Stimulated activated CD4-positive, alpha-beta T cell treated with anti-CD3 and anti-CD28 coated beads, Interleukin-4, amount 100 ng/mL, for 48 hours (primary cell): ENCODE measurements at regions not wholly inside any gene's neighbourhood (a gene's known extent, or its start where the extent isn't known, plus 50 kb on each side); places are given as distances from the start of the nearest gene placed in this dataset.

Experiments
- DNase-seq, 2 donors: peaks; one replicate each; pipeline ENCODE4 v3.0.0-alpha.2; 2020; ENCODE audit warnings: low read depth in 2 of 2

- DNase-seq, result no peak
Observed at GRCh38 chr4:104964410-104965175, 182.1 kb upstream of the TET2 start.

GRCh38 chr4:104966349-104967033 is 180.2 kb upstream of the TET2 start:
- peak in 1 of 2 donors; percentile 17 for DNase-seq

GRCh38 chr4:104967034-104967401 is 179.7 kb upstream of the TET2 start:
- DNase-seq, result no peak

GRCh38 chr4:104969394-104970082 is 177.1 kb upstream of the TET2 start:
- DNase-seq, result no peak

DNA sequence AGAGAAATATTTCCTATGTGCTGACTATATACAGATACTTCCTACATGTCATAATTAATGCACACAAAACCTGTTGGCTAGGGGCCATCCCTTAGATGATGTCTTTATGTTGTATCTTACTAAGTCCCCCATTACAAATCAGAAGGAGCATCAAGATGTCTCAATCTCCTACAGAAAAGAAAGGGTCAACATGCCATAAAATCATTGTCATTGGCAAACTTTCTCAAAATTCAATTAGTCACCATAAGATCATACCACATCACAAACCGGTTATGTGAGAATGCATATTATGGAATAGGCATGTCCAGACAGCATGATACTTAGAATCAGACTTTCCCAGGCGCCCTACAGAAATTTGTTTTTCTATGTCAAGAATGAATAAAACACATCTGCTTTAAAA is 175.2 kb upstream of the TET2 start:
- DNase-seq, result no peak

DNA sequence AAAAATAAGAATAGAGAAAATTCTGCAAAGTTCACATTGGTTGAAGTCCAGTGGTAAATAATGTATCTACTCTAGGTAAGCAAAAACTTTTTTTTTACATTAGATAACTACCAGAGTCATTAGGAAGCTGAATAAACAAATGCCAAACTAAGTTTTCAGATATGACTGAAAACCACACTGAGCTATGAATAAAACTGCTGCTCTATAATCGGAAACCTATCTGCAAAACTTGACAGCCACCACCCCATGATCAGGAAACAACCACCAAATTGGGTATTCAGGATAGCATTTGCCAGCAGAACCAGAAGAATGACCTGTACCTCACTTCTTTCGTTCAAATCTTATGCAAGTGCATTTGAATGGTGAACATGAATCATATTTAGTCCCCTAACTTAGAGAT is 173.0 kb upstream of the TET2 start:
- no peak for DNase-seq

DNA sequence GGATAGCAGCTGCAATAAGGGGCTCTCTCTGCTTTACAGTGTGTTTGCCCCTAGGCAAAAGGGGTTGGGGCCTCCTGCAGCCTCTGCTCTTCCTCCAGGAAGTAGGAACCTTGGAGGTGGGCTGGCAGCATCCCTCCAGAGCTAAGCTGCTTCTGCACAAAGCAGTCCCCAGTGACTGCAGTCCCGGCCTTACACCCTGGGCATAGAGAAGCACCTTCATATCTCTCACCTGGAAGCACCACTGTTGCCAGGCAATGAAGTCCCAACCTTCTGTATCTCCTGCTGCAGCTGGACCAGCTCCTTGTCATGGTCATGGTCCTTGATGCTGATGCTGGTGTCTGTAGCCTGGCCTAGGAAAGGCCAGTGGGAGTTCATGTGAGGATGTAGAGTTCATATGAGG is 171.1 kb upstream of the TET2 start:
- no peak for DNase-seq

DNA sequence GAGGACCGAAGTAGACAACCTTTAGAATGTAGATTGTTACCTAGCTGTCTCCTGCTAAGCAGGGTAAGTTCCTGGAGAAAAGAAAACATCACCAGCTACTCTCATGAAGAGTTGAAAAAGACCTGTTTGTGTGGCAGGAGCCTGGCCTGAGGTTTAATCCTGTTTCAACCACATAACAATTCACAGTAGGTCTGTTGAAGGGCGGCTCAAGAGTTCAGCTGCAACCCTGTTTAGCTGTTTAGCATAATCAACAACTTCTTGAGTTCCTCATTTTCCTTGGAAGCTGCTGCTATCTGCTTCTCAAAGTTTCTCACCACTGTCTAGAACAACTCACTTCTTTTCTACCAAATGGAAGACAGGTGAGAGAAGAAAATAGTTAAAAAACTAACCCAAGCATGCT is 170.4 kb upstream of the TET2 start:
- DNase-seq, result no peak

GRCh38 chr4:104979083-104979760 is 167.5 kb upstream of the TET2 start:
- no peak for DNase-seq

- no peak for DNase-seq
Observed at GRCh38 chr4:104983615-104984179, 163.0 kb upstream of the TET2 start.

- no peak for DNase-seq
Observed at GRCh38 chr4:104986306-104986705, 160.4 kb upstream of the TET2 start.

DNA sequence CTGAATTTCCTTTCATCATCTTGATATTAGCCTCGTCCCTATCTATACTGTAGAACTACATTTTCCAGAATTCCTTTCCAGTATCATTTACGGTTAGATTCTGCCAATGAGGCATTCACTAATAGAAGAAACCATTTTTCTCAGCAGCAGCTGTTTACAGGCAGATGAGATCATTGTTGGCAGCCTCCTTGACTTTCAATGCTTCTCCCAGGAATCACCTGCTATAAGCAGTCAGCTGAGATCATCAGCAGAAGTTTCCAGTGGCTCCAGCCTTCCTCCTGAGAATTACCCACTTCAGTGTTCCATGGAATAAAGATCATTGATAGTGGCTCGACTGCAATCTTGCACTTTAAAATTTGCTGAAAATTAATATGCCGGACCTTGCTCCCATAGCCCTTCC is 157.3 kb upstream of the TET2 start:
- DNase-seq, result no peak

- no peak for DNase-seq
Observed at GRCh38 chr4:105002278-105002677, 144.4 kb upstream of the TET2 start.

DNA sequence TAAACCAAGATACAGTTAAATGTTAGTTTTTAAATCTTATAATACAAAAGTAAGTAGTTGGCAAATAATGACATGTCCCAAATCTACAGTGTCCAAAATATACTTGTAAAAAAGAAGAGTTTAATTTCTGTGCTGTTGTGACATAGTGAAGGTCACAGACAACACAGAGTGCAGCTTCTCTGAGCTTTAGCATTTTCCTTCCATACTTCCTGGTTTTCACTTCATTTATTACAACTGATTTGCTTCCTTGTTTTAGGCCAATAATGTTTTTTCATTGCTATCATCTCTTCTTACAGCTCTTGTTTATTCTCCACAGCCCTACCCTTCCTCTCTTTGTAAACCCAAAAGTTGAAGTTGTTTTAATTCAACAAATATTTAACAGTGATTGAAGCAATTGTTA is 132.4 kb upstream of the TET2 start:
- no peak for DNase-seq

DNA sequence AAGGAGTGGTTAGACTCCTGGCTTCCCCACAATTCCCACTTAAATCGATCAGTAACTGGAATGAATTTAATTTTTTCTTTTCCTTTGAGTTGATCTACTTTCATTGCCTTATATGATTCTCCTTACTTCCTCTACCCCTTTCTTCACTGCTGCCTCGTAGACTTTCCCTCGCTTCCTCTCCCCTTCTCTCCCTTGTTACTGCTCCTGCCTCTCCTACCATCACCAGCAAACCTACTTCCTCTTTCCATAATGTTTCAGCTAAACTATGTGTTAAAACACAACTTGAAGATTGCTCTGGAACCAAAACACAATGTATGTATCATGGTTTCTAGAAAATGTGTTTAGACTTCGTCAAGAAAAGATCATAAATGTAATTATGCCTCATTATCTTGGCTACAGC is 132.0 kb upstream of the TET2 start:
- no peak for DNase-seq

GRCh38 chr4:105015750-105016149 is 130.9 kb upstream of the TET2 start:
- no peak for DNase-seq

- DNase-seq, result no peak
Observed at GRCh38 chr4:105022811-105023667, 123.6 kb upstream of the TET2 start.

DNA sequence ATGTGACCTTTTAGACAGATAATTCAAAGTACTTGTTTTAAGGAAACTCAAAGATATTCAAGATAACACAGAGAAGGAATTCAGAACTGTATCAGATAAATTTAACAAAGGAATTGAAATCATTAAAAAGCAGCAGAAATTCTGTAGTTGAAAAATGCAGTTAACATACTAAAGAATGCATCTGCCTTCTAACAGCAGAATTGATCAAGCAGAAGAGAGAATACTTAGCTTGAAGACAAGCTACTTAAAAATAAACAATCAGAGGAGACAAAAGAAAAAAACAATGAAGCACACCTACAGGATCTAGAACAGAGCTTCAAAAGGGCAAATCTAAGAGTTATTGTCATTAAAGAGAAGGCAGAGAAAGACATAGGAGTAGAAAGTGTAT is 123.0 kb upstream of the TET2 start:
- no peak for DNase-seq

DNA sequence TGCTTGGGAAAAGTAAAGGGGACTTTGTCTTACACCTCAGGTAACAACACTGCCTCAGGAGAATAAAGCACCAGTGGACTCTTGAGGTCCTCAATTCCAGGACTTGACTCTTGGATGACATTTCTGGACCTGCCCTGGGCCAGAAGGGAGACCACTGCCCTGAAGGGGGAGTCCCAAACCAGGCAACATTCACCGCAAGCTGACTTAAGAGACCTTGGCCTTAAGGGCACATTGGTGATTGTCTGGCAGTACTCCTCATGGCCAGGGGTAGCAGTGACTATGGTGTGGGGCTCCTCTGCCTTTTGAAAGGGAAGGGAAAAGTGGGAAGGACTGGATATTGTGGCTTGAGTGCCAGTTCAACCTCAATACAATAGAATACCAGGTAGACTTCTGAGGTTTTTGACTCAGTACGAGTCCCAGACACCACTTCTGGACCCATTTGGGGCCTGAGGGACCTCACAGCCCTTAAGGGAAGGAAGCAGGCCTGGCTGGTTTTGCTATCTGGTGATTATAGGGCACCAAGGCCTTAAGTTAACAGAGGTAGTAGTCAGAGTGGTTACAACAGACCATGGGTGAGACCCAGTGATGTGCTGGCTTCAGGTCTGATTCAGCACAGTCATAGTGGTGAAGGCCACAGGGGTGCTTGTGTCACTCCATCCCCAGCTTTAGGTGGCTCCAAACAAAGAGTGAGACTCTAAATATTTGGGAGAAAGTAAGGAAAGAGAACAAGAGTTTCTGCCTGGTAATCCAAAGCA is 121.2 kb upstream of the TET2 start:
- no peak for DNase-seq

- DNase-seq, result no peak
Observed at GRCh38 chr4:105036991-105037390, 109.7 kb upstream of the TET2 start.
